Adrenal gland (tissue), 5 donors: ENCODE measurements at regions not wholly inside any gene's neighbourhood (a gene's known extent, or its start where the extent isn't known, plus 50 kb on each side); places are given as distances from the start of the nearest gene placed in this dataset.

Experiments used
- CTCF ChIP-seq, 6 experiments: fragments of 450-650 bp in 4 of 6; fragments of 200-600 bp in 2 of 6; sonication (generic) in 1 of 6; IDR thresholded peaks; 1 replicate in 5 of 6; 2 replicates in 1 of 6; pipeline versions ENCODE4 v1.5.1 to v1.8.0; 2016 to 2021; ENCODE audit warnings: antibody characterized with exemption in 6 of 6, mild to moderate bottlenecking in 2 of 6, moderate library complexity in 1 of 6
- POLR2A ChIP-seq, 2 donors: fragments of 450-650 bp; IDR thresholded peaks; one replicate each; pipeline ENCODE4 v1.6.1; 2017; ENCODE audit warnings: antibody characterized with exemption in 2 of 2, mild to moderate bottlenecking in 2 of 2, moderate library complexity in 1 of 2
- donor health status: DM: no; HTN: no; CAD: no.

- TF ChIP-seq CTCF (IDR thresholded peaks at IDR 0.05) (no peak), POLR2A (IDR thresholded peaks at IDR 0.05) (no peak)
Observed at GRCh38 chr3:84680700-84681099, 278.1 kb upstream of the CADM2 start.
